ENCODE measurements at regions not wholly inside any gene's neighbourhood (a gene's known extent, or its start where the extent isn't known, plus 50 kb on each side); places are given as distances from the start of the nearest gene placed in this dataset.
A peak's percentile ranks its signal among the peaks of the same experiment; 100 is the strongest.

- WGBS, 2 donors, result 15 to 32% methylated on average over 3 of the region's 3 CpGs
- intact Hi-C loops (cut with DNase I; ENCODE audit: low total_unique reads), result no loop called here
- H3K4me3 ChIP-seq (ENCODE audit: low read depth, poor library complexity, severe bottlenecking), result no peak overlapping the region
- TF ChIP-seq POLR2A (IDR thresholded peaks at IDR 0.05), result no peak
- TF ChIP-seq CTCF (IDR thresholded peaks at IDR 0.05), result no peak
- peak in 1 of 2 donors; percentile 10 for DNase-seq (ENCODE audit: low spot score in 2 of 2)
Observed at GRCh38 chr12:112602150-112602549, 183.4 kb downstream of the PTPN11 start.

GRCh38 chr12:112606611-112607365 lies 184.8 kb upstream of the RPH3A start:
- TF ChIP-seq POLR2A (IDR thresholded peaks at IDR 0.05) (no peak), CTCF (IDR thresholded peaks at IDR 0.05) (no peak)
- 69 to 74% methylated on average over 4 of the region's 4 CpGs for WGBS, 2 donors
- H3K4me3 ChIP-seq (ENCODE audit: low read depth, poor library complexity, severe bottlenecking), result no peak overlapping the region
- DNase-seq (ENCODE audit: low spot score in 2 of 2), result peak in 1 of 2 donors; percentile 45
- intact Hi-C loops (cut with DNase I; ENCODE audit: low total_unique reads), result no loop called here

GRCh38 chr12:112607427-112607826 lies 184.1 kb upstream of the RPH3A start:
- DNase-seq (ENCODE audit: low spot score in 2 of 2), result peak in 1 of 2 donors; percentile 5
- no peak overlapping the region for H3K4me3 ChIP-seq (ENCODE audit: low read depth, poor library complexity, severe bottlenecking)
- WGBS, 2 donors, result 68 to 76% methylated on average over 3 of the region's 3 CpGs
- intact Hi-C loops (cut with DNase I; ENCODE audit: low total_unique reads), result no loop called here
- TF ChIP-seq CTCF (IDR thresholded peaks at IDR 0.05) (no peak), POLR2A (IDR thresholded peaks at IDR 0.05) (no peak)

- H3K4me3 ChIP-seq (ENCODE audit: low read depth, poor library complexity, severe bottlenecking), result no peak overlapping the region
- TF ChIP-seq CTCF (IDR thresholded peaks at IDR 0.05) (no peak), POLR2A (IDR thresholded peaks at IDR 0.05) (no peak)
- 48 to 53% methylated on average over 7 of the region's 7 CpGs for WGBS, 2 donors
- peak in 1 of 2 donors; percentile 39 for DNase-seq (ENCODE audit: low spot score in 2 of 2)
- intact Hi-C loops (cut with DNase I; ENCODE audit: low total_unique reads), result no loop called here
Observed at GRCh38 chr12:112611908-112612307, 179.6 kb upstream of the RPH3A start.

GRCh38 chr12:112615196-112615595 lies 176.4 kb upstream of the RPH3A start:
- 64 to 66% methylated on average over 4 of the region's 4 CpGs for WGBS, 2 donors
- DNase-seq (ENCODE audit: low spot score in 2 of 2), result no peak
- TF ChIP-seq CTCF (IDR thresholded peaks at IDR 0.05), result no peak
- TF ChIP-seq POLR2A (IDR thresholded peaks at IDR 0.05), result no peak
- H3K4me3 ChIP-seq (ENCODE audit: low read depth, poor library complexity, severe bottlenecking), result no peak overlapping the region
- intact Hi-C loops (cut with DNase I; ENCODE audit: low total_unique reads), result no loop called here
